ENCODE measurements at regions not wholly inside any gene's neighbourhood (a gene's known extent, or its start where the extent isn't known, plus 50 kb on each side); places are given as distances from the start of the nearest gene placed in this dataset.

DNA sequence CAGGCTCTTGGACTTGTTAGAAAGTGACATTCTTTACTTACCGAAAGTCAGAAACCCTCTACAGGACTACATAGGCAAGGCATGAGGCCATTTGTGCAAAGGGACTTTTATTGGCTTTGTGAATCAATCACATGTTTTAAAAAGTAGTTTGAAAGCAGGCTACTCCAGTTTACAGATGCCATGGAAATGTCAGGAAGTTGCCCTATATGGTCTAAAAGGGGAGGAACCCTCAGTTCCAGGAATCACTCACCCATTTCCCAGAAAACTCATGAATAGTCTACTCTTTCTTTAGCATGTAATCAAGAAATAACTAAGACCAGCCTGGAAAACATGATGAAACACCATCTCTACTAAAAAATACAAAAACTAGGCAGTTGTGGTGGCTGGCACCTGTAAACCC lies 51.0 kb upstream of the MKRN3 start:
- no peaks in the 10 kb centered on the region for H3F3A ChIP-seq (ENCODE audit: low read depth)
- H3K27me3 ChIP-seq (ENCODE audit: insufficient read depth, low read length, poor library complexity, severe bottlenecking): no peaks in the 10 kb centered on the region
- TF ChIP-seq, protein P1, sequence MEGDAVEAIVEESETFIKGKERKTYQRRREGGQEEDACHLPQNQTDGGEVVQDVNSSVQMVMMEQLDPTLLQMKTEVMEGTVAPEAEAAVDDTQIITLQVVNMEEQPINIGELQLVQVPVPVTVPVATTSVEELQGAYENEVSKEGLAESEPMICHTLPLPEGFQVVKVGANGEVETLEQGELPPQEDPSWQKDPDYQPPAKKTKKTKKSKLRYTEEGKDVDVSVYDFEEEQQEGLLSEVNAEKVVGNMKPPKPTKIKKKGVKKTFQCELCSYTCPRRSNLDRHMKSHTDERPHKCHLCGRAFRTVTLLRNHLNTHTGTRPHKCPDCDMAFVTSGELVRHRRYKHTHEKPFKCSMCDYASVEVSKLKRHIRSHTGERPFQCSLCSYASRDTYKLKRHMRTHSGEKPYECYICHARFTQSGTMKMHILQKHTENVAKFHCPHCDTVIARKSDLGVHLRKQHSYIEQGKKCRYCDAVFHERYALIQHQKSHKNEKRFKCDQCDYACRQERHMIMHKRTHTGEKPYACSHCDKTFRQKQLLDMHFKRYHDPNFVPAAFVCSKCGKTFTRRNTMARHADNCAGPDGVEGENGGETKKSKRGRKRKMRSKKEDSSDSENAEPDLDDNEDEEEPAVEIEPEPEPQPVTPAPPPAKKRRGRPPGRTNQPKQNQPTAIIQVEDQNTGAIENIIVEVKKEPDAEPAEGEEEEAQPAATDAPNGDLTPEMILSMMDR (conservative IDR thresholded peaks at IDR 0.05; ENCODE audit: low read length): no peak
- no peak for TF ChIP-seq EZH2phosphoT487 (IDR thresholded peaks at IDR 0.05; ENCODE audit: borderline replicate concordance)
- no peak overlapping the region for H2AFZ ChIP-seq (ENCODE audit: low read length)
- H3K79me2 ChIP-seq (ENCODE audit: insufficient read depth, low read length): no peaks in the 10 kb centered on the region
- H3K4me3 ChIP-seq (ENCODE audit: low read length, poor library complexity, severe bottlenecking): no peak overlapping the region
- no peaks in the 10 kb centered on the region for H3K36me3 ChIP-seq (ENCODE audit: insufficient read depth, low read length)
- H3K9me2 ChIP-seq (replicated peaks; ENCODE audit: low read depth, low read length): no peaks in the 10 kb centered on the region
- H3K4me1 ChIP-seq (ENCODE audit: insufficient read depth, low read length, poor library complexity, severe bottlenecking): no peaks in the 10 kb centered on the region
- no peaks in the 10 kb centered on the region for H4K20me1 ChIP-seq (ENCODE audit: insufficient read depth, low read length, poor library complexity, severe bottlenecking)
- H3K9ac ChIP-seq (ENCODE audit: low read depth, low read length, poor library complexity, severe bottlenecking): no peak overlapping the region
- no peak overlapping the region for H3K4me2 ChIP-seq (ENCODE audit: low read depth, low read length, poor library complexity, severe bottlenecking)
- H3K9me3 ChIP-seq (ENCODE audit: insufficient read depth, low read depth, low read length): peaks cover 4% of the 10 kb centered on the region; the same call in 1 of the 2 replicates

DNA sequence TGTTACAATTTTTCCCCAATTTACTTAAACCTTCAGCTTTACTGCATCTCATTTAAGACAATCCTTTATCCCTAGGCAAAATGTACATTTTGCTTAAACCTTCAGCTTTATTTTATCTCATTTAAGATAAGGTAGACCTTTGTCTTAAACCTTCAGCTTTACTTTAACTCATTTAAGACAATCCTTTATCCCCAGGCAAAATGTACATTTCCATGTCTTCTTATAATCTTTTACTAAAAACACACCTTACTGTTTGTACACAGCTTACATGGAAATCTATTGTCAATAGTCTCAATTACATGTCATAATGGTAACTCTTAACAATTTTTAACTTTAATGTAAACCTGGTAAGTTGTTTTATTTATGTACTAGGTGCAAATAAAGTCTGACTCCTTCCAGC lies 58.7 kb upstream of the MKRN3 start:
- TF ChIP-seq, protein P1 (conservative IDR thresholded peaks at IDR 0.05; ENCODE audit: low read length): no peak
- TF ChIP-seq EZH2phosphoT487 (IDR thresholded peaks at IDR 0.05; ENCODE audit: borderline replicate concordance): no peak
- H3K79me2 ChIP-seq (ENCODE audit: insufficient read depth, low read length): no peaks in the 10 kb centered on the region
- H3K4me3 ChIP-seq (ENCODE audit: low read length, poor library complexity, severe bottlenecking): no peak overlapping the region
- no peaks in the 10 kb centered on the region for H3K4me1 ChIP-seq (ENCODE audit: insufficient read depth, low read length, poor library complexity, severe bottlenecking)
- H3K9me3 ChIP-seq (ENCODE audit: insufficient read depth, low read depth, low read length): peaks cover 4% of the 10 kb centered on the region; the same call in 1 of the 2 replicates
- no peaks in the 10 kb centered on the region for H3F3A ChIP-seq (ENCODE audit: low read depth)
- no peaks in the 10 kb centered on the region for H3K9me2 ChIP-seq (replicated peaks; ENCODE audit: low read depth, low read length)
- H3K4me2 ChIP-seq (ENCODE audit: low read depth, low read length, poor library complexity, severe bottlenecking): no peak overlapping the region
- no peaks in the 10 kb centered on the region for H3K27me3 ChIP-seq (ENCODE audit: insufficient read depth, low read length, poor library complexity, severe bottlenecking)
- no peak overlapping the region for H3K9ac ChIP-seq (ENCODE audit: low read depth, low read length, poor library complexity, severe bottlenecking)
- no peaks in the 10 kb centered on the region for H4K20me1 ChIP-seq (ENCODE audit: insufficient read depth, low read length, poor library complexity, severe bottlenecking)
- no peak overlapping the region for H2AFZ ChIP-seq (ENCODE audit: low read length)
- no peaks in the 10 kb centered on the region for H3K36me3 ChIP-seq (ENCODE audit: insufficient read depth, low read length)

DNA sequence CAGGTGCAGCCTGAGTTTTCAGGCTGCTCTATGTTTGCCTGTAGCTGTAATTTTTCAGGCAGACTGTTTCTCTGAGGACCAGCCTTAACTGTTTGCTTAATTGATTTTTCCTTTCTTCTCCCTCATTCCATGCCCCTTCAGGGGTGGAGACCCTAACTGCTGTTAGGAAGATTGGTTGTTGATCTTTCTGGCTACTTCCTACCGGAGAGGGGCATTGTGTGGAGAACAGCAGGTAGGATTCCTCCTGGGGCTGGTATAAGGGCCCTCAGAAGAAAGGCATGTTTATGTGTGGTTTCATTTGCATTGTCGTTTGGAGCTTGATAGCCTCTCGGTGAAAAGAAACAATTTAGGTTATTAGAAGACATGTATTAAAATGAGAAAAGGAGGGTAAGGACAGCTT lies 56.9 kb upstream of the GOLGA6L2 start:
- Histone ChIP-seq H3K9ac (ENCODE audit: low read depth, low read length, poor library complexity, severe bottlenecking) (no peak overlapping the region), H3K4me2 (ENCODE audit: low read depth, low read length, poor library complexity, severe bottlenecking) (no peak overlapping the region), H4K20me1 (ENCODE audit: insufficient read depth, low read length, poor library complexity, severe bottlenecking) (no peaks in the 10 kb centered on the region), H3K9me2 (replicated peaks; ENCODE audit: low read depth, low read length) (no peaks in the 10 kb centered on the region), H3K9me3 (ENCODE audit: insufficient read depth, low read depth, low read length) (no peaks in the 10 kb centered on the region), H3K4me1 (ENCODE audit: insufficient read depth, low read length, poor library complexity, severe bottlenecking) (no peaks in the 10 kb centered on the region), H3K27me3 (ENCODE audit: insufficient read depth, low read length, poor library complexity, severe bottlenecking) (no peaks in the 10 kb centered on the region), H3K79me2 (ENCODE audit: insufficient read depth, low read length) (no peaks in the 10 kb centered on the region), H3K4me3 (ENCODE audit: low read length, poor library complexity, severe bottlenecking) (no peak overlapping the region), H3F3A (ENCODE audit: low read depth) (no peaks in the 10 kb centered on the region), H2AFZ (ENCODE audit: low read length) (no peak overlapping the region), H3K36me3 (ENCODE audit: insufficient read depth, low read length) (no peaks in the 10 kb centered on the region)
- TF ChIP-seq, protein P1 (conservative IDR thresholded peaks at IDR 0.05; ENCODE audit: low read length): no peak

Data from Loucy (cell line).